Natural killer cell (primary cell): ENCODE measurements at regions not wholly inside any gene's neighbourhood (a gene's known extent, or its start where the extent isn't known, plus 50 kb on each side); places are given as distances from the start of the nearest gene placed in this dataset.

Experiments
- ATAC-seq, 3 donors: fragments of 150-1000 bp in 2 of 3; fragments of 200-7000 bp in 1 of 3; cut with Tn5 transposase; 1 replicate in 1 of 3; 2 replicates in 2 of 3; pipeline ENCODE4 v1.10.0; 2021; ENCODE audit warnings: mild to moderate bottlenecking in 2 of 3, moderate library complexity in 2 of 3
- DNase-seq, 2 donors: peaks; one replicate each; pipeline versions ENCODE4 v3.0.0 to v3.0.0-alpha.2; 2013 to 2021; ENCODE audit warnings: mixed read lengths in 1 of 2
- H3K27ac ChIP-seq: one replicate; pipeline ENCODE4 v1.5.1; 2013; ENCODE audit warnings: mild to moderate bottlenecking, low read length
- H3K27me3 ChIP-seq: one replicate; pipeline ENCODE4 v1.6.1; 2013; ENCODE audit warnings: low read length; ENCODE audit not compliant: control insufficient read depth, insufficient read depth
- H3K36me3 ChIP-seq: one replicate; pipeline ENCODE4 v1.6.1; 2013; ENCODE audit warnings: low read length; ENCODE audit not compliant: control insufficient read depth, insufficient read depth
- H3K4me1 ChIP-seq: one replicate; pipeline ENCODE4 v1.6.1; 2013; ENCODE audit warnings: low read length; ENCODE audit not compliant: control insufficient read depth, insufficient read depth
- H3K4me3 ChIP-seq: one replicate; pipeline ENCODE4 v1.5.1; 2013; ENCODE audit warnings: low read length
- H3K9me3 ChIP-seq: one replicate; pipeline ENCODE4 v1.6.1; 2013; ENCODE audit warnings: low read length; ENCODE audit not compliant: control insufficient read depth, insufficient read depth
- H3K27ac Mint-ChIP-seq, 2 donors: one replicate each; pipeline ENCODE4 v1.8.0; 2022; ENCODE audit warnings: mild to moderate bottlenecking in 2 of 2, mixed read lengths in 2 of 2, moderate library complexity in 1 of 2
- H3K27me3 Mint-ChIP-seq, 2 donors: one replicate each; pipeline ENCODE4 v1.8.0; 2022; ENCODE audit warnings: low read depth in 2 of 2, mixed read lengths in 2 of 2
- H3K36me3 Mint-ChIP-seq: one replicate; pipeline ENCODE4 v1.8.0; 2022; ENCODE audit warnings: mixed read lengths
- H3K4me1 Mint-ChIP-seq, 2 donors: one replicate each; pipeline ENCODE4 v1.8.0; 2022; ENCODE audit warnings: mixed read lengths in 2 of 2
- H3K4me3 Mint-ChIP-seq: one replicate; pipeline ENCODE4 v1.8.0; 2022; ENCODE audit warnings: mild to moderate bottlenecking, moderate library complexity, mixed read lengths
- H3K9me3 Mint-ChIP-seq, 2 donors: one replicate each; pipeline ENCODE4 v1.8.0; 2022; ENCODE audit warnings: mixed read lengths in 2 of 2
- WGBS: methylation state at CpG from one replicate; pipeline ENCODE4 v1.1.7; 2013; ENCODE audit warnings: missing lambda C conversion rate; ENCODE audit not compliant: insufficient coverage; 5-methylcytosine and 5-hydroxymethylcytosine counted together
- intact Hi-C: fragments of 100-400 bp; cut with micrococcal nuclease; formaldehyde crosslinking; loops from one replicate; pipeline ENCODE4 v1.14.2; 2022
- TF ChIP-seq, protein P1 (sequence below): fragments of 200-600 bp; IDR thresholded peaks from one replicate; pipeline ENCODE4 v1.8.0; 2022; ENCODE audit warnings: antibody characterized with exemption

- Histone ChIP-seq H3K27me3 (no peaks in the 10 kb centered on the region), H3K27ac (no peak overlapping the region), H3K4me3 (no peak overlapping the region), H3K9me3 (peaks cover 2% of the 10 kb centered on the region), H3K36me3 (no peaks in the 10 kb centered on the region), H3K4me1 (no peaks in the 10 kb centered on the region)
- Mint-ChIP-seq H3K27me3 (no peaks in the 10 kb centered on the region), H3K36me3 (peaks cover 5% of the 10 kb centered on the region), H3K27ac (no peak overlapping the region), H3K9me3 (peaks cover 9 to 24% of the 10 kb centered on the region in 2 donors), H3K4me1 (no peaks in the 10 kb centered on the region), H3K4me3 (no peak overlapping the region)
- DNase-seq (no peak), ATAC-seq (no peak)
- 82% methylated on average over 4 of the region's 4 CpGs for WGBS
- intact Hi-C loops, result no loop called here
- TF ChIP-seq, protein P1, sequence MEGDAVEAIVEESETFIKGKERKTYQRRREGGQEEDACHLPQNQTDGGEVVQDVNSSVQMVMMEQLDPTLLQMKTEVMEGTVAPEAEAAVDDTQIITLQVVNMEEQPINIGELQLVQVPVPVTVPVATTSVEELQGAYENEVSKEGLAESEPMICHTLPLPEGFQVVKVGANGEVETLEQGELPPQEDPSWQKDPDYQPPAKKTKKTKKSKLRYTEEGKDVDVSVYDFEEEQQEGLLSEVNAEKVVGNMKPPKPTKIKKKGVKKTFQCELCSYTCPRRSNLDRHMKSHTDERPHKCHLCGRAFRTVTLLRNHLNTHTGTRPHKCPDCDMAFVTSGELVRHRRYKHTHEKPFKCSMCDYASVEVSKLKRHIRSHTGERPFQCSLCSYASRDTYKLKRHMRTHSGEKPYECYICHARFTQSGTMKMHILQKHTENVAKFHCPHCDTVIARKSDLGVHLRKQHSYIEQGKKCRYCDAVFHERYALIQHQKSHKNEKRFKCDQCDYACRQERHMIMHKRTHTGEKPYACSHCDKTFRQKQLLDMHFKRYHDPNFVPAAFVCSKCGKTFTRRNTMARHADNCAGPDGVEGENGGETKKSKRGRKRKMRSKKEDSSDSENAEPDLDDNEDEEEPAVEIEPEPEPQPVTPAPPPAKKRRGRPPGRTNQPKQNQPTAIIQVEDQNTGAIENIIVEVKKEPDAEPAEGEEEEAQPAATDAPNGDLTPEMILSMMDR, result no peak
Observed at GRCh38 chr1:80536461-80536860, 1264.3 kb upstream of the ADGRL2 start.

DNA sequence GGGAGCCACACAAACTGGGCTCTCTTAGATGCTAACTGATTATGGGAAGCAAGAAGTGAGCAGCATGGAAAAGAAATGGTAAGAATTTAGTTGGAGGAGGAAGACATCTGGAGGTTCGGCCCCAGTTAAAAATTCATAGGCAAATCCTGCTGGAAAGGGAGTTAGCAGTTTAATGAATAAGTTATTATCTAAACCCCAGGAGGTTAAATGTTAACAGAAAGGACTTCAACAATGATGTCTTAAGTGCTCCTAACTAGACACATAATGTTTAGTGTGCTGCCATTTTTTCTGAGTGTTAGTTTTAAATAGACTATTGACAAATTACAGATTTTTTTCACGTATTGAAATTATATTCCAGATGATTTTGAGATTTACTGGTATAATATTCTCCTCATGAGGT, 1265.3 kb upstream of the ADGRL2 start:
- Histone ChIP-seq H3K4me1 (no peaks in the 10 kb centered on the region), H3K27ac (no peak overlapping the region), H3K27me3 (no peaks in the 10 kb centered on the region), H3K4me3 (no peak overlapping the region), H3K9me3 (peaks cover 2% of the 10 kb centered on the region), H3K36me3 (no peaks in the 10 kb centered on the region)
- intact Hi-C loops, result no loop called here
- no peaks in the 10 kb centered on the region for H3K27me3 Mint-ChIP-seq
- TF ChIP-seq, protein P1, result no peak
- no peak overlapping the region for H3K27ac Mint-ChIP-seq
- ATAC-seq (no peak), DNase-seq (no peak)
- H3K4me1 Mint-ChIP-seq, result no peaks in the 10 kb centered on the region
- 87% methylated on average over 1 of the region's 2 CpGs for WGBS
- H3K36me3 Mint-ChIP-seq, result peaks cover 5% of the 10 kb centered on the region
- peaks cover 6 to 20% of the 10 kb centered on the region in 2 donors for H3K9me3 Mint-ChIP-seq
- H3K4me3 Mint-ChIP-seq, result no peak overlapping the region

DNA sequence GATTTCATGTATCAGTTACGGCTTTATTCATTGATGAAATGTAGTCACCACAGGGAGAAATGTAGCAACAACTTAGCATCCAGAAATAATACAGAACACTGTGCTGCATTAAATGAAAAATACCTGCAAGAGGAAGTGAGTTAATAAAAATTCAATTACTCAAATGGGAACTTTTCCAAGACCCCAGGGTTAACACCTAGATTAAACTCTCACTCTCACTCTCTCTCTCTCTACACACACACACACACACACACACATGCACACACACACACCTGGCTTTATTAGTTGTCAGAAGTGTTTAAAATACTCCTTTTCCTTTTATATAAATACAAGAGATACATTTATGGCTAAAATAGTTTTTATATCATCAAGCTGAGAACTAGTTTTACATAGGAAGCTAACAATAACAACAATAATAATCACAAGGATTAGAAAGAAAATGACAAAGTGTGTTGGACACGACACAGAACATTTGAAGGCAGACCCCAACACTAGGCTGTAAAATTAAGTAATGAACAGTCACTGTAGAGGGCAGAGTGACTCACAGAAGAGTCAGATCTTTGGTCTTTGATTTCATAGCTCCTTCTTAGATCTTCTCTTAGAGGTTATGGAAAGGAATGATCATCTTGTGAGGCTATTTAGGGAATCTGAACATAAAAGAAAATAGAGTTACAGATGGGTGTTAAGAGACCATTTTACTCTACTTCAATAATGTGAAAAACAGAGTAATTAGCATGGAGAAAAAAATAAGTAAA, 1266.0 kb upstream of the ADGRL2 start:
- ATAC-seq (no peak), DNase-seq (no peak)
- TF ChIP-seq, protein P1, result no peak
- H3K36me3 Mint-ChIP-seq, result peaks cover 5% of the 10 kb centered on the region
- Histone ChIP-seq H3K27me3 (no peaks in the 10 kb centered on the region), H3K36me3 (no peaks in the 10 kb centered on the region), H3K4me3 (no peak overlapping the region), H3K4me1 (no peaks in the 10 kb centered on the region), H3K27ac (no peak overlapping the region), H3K9me3 (peaks cover 2% of the 10 kb centered on the region)
- H3K4me3 Mint-ChIP-seq, result no peak overlapping the region
- no peaks in the 10 kb centered on the region for H3K27me3 Mint-ChIP-seq
- H3K27ac Mint-ChIP-seq, result no peak overlapping the region
- H3K9me3 Mint-ChIP-seq, result peaks cover 6 to 18% of the 10 kb centered on the region in 2 donors
- intact Hi-C loops, result no loop called here
- no peaks in the 10 kb centered on the region for H3K4me1 Mint-ChIP-seq
- 80% methylated on average over 1 of the region's 2 CpGs for whole genome bisulfite sequencing
